Stromal cell of bone marrow (primary cell): ENCODE measurements at regions not wholly inside any gene's neighbourhood (a gene's known extent, or its start where the extent isn't known, plus 50 kb on each side); places are given as distances from the start of the nearest gene placed in this dataset.

ENCODE experiments used
- DNase-seq: peaks from one replicate; pipeline ENCODE4 v3.0.0-alpha.2; 2012; ENCODE audit warnings: low read depth

DNA sequence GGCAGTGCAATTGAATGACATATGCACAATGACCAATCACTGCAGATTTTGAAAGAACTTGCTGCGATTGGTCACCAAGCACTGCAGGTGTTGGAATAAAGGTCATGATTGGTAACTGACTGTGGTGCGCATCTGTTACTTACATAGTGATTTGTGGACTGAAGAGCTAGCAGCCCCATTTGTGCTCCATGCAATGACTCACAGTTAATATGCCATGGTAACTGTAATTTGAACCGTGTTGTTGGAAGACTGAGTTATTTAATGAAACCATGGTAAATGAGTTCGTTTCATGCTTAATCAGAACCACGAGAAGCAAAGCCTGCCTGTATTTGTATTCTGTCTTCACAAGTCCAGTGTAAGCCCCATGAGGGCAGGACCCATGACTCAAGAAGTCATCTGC, 220.5 kb downstream of the TJP1 start:
- DNase-seq: no peak

GRCh38 chr15:29600262-29600661, 222.0 kb downstream of the TJP1 start:
- DNase-seq: no peak

GRCh38 chr15:29596266-29596665, 226.0 kb downstream of the TJP1 start:
- DNase-seq: no peak

DNA sequence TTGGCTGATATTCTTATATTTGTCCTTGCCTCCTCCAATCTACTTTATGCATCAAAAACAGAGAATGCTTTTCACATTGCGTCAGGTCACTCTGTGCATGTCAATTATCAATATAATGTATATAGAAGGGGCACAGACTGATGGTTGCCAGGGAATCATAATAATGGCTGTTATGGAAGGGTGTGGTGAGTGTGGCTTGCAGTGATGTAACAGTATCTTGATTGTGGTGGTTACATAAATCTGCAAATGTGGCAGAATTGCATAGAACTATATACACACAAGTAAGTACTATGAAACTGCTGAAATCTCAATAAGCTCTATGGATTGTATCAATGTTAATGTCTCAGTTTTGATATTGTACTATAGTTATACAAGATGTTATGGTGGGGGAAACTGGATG, 228.6 kb downstream of the TJP1 start:
- no peak for DNase-seq

GRCh38 chr15:29593111-29593510, 229.2 kb downstream of the TJP1 start:
- no peak for DNase-seq

- DNase-seq: no peak
Observed at GRCh38 chr15:29590701-29591100, 231.6 kb downstream of the TJP1 start.

DNA sequence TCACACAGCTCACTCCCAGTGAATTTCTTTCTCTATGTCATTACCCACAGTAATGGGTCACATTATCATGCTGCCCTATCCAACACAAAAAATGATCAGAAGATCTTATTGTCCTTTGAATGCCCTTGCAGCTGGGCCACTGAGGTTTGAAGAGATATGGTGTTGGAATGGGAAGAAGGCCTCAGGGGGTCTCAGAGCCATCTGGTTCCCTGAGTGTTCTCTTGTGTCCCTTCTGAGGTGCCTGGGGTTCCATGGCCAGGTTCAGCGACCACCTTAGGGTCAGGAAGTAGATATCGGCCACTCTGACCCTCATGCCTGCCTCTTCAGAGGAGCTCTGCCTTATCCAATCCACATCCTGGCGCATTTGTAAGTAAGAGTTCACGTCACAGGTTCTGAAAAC, 232.3 kb downstream of the TJP1 start:
- no peak for DNase-seq

DNA sequence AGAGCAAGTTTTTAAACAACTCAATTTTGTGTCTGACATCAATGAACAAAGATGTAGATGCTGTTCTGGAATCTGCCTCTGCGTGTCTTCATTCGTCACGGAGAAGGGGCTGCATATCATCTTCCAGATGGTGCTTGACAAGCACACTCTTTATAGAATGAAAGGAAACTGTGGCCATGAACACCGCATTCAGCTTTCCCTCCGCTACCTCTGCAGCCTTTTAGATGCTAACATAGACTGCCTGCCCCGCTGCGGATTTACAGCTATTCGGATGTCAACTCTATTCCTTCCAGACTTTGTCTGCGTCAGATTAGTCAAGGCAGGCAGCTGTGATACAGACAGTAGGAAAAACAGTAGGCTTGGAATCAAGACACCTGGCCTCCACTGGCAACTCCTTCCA, 232.9 kb downstream of the TJP1 start:
- no peak for DNase-seq

GRCh38 chr15:29573197-29573838, 248.9 kb downstream of the TJP1 start:
- no peak for DNase-seq

DNA sequence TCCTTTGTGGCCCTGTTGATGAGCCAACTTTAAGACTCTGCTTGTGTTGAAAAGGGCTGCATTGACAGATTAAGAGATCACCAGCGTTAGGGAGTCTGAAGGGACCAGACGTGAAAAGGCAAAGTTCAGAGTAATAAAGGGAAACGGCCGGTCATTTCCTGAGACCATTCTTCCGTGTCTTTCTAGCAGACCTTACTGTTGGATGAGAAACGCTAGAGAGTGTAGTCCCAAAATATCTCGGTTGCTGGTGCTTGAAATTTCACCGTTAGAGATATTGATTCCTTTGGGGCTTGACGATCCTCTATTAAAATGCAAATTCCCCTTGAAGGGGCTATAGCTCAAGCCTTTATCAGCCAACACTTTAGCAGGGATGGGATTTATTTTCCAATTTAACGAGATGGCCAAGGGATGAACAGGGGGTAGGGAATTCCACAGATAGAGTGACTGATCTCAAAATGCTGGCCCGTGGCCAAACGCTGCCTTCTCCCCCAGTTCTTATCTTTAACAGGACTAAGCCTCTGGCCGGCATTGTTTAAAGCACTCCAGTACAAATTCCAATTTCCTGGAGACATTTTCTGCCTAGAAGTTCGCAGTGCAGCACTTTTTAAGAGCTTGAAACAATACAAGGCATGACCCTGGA, 250.4 kb downstream of the TJP1 start:
- DNase-seq: no peak

- no peak for DNase-seq
Observed at GRCh38 chr15:29570948-29571791, 251.1 kb downstream of the TJP1 start.

DNA sequence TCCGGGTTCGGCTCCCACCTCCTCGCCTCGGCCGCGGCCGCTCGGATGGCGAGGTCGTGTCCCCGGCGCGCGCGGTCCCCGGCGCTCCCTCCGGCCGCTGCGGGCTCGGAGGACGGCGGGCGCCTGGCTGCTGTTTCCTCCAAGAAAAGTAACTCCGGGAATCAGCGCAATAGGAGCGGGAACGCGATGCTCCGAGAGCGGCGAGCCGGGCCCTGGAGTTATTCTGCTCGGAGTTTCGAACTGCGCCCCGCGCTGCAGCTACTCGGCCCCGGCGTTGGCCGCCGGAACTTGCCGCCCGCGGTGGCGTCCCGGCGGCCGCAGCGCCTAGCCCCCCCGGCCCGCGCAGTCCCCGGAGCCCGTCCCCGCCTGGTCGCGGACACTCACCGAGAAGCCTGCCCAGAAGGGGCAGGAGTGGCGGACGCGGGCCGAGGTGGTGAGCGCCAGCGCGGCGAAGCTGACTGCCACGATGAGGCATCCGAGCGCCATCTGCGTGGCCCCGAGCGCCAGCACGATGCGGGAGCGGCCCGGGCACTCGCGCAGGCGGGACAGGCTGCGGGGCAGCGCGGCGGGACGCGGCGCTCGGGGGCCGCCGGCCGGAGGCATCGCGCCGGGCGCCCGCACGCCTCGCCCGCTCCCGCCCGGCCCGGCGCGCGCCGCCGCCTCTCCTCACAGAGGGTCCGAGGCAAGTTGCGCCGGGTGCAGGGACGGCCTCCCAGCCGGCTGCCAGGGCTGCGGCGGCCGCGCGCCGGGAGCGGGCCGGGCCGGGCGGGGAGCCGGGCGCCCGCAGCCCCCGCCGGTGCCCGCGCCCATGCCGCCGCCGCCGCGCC, 251.9 kb downstream of the TJP1 start:
- DNase-seq: no peak

DNA sequence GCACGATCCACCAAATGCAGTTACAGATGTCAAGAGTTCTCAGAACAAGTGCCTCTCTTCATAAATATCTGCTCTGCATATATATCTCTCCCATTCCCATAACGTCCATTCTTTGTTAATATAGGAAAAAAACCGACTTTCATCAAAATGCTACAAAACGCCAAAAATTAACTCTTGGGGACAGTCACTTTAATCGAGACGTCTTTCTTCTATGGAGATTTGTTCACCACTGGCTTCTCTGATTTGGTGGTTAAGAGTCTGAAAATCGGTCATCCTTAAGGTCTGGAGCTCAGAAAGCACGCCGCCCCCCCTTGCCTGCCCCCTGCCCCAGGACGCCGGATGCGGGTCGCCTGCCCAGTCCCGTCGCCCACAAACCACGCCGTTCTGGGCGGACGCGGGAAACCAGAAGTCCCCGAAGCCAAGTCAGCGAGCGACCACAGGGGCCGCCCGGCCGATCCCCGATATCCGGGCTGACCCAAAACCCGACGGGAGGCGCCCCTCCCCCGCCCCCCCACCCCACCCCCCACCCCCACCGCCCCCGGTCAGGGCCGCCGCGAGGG, 252.7 kb downstream of the TJP1 start:
- DNase-seq: no peak

GRCh38 chr15:29568840-29569532, 253.3 kb downstream of the TJP1 start:
- no peak for DNase-seq

DNA sequence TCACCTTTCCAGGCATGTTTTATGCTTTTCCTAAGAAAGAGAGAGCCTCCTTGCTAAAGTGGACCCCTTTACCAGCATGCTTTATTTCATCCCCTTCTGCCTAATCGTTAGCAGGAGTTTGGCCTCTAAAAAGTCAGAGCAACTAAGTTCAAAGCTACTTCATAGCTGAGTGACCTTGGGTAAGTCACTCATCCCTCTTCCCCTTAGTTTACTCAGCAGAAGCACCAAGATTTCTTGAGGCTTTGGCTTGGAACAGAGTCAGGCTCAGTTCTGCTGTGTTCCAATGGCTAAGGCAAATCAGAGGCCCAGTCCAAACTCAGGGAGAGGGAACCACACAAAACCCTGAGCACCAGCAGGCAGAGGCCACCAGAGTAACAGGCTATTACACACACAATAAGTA, 254.9 kb downstream of the TJP1 start:
- DNase-seq: no peak

- DNase-seq: no peak
Observed at GRCh38 chr15:29566914-29567313, 255.4 kb downstream of the TJP1 start.

DNA sequence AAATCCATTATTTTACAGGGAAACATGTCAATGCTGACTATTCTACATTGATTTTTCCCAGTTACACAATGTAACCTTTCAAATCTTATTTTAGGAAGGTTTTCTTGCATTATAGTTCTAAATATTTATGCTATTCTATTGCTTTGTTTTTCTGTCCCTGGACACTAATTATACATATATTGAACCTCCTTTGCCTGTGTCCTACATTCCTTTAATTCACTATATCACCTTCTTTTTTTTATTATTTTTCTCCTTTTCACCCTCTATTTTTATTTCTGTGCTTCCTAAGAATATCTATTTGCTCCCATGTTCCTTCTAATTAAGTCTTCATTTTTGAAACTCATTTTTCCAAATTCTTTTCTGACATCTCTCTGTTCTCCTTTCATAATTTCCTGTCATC, 259.2 kb downstream of the TJP1 start:
- DNase-seq: no peak

- DNase-seq: no peak
Observed at GRCh38 chr15:29560896-29561295, 261.4 kb downstream of the TJP1 start.

DNA sequence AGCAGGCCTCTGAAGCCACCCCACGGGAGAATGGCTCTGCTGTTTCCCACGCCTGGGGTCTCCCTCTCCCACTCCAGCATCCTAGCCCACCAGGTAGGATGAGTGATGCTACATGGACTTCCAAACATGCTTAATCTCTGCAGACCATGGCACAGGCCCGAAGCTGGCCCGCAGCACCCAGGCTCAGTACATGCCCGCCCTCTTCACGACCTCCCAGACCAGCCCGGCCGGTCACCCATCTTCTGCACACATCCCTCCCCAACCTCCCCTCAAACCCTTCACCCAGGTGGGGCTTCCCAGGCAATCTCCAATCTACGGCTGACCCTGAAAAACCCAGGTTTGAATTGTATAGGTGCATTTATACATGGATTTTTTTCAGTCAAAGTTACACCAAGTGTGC, 264.0 kb downstream of the TJP1 start:
- no peak for DNase-seq

- no peak for DNase-seq
Observed at GRCh38 chr15:29557171-29557570, 265.1 kb downstream of the TJP1 start.

DNA sequence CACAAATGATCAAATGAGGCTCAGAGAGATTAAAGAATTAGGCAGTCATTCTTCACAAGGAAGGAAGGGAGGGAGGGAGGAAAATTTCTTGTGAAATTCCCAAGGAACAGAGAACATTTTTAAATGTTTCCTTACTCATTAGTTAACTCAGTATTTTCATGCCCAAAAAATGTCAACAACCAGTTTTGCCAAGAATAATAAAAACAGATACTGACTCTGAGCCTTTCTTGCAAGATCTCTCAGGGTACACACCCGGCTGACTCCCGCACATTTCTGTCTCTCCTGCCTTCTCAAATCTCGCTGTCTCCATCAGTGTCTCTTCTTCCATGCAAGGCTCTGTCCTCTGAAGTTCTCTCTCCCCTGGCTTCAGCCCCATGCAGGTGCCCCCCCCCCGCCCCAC, 265.9 kb downstream of the TJP1 start:
- no peak for DNase-seq
